ENCODE measurements at regions not wholly inside any gene's neighbourhood (a gene's known extent, or its start where the extent isn't known, plus 50 kb on each side); places are given as distances from the start of the nearest gene placed in this dataset.
"Not testable (repeated sequence)": the region's sequence is repeated elsewhere in the genome, so short reads cannot be mapped to it uniquely, and the experiment has no call there.

GRCh38 chr6:87752503-87752902, 50.5 kb upstream of the AKIRIN2 start:
- DNase-seq (ENCODE audit: low spot score); intact Hi-C loops (cut with DNase I): not testable (repeated sequence)
